ENCODE measurements at regions not wholly inside any gene's neighbourhood (a gene's known extent, or its start where the extent isn't known, plus 50 kb on each side); places are given as distances from the start of the nearest gene placed in this dataset.

GRCh38 chr18:67074309-67074708, 442.2 kb downstream of the DSEL start:
- TF ChIP-seq CTCF (IDR thresholded peaks at IDR 0.05; ENCODE audit: control extremely low read depth in 1 of 3, insufficient read depth in 1 of 3, low read depth in 1 of 3, low read length in 3 of 3) = no peak
- no peak for TF ChIP-seq TAF1 (IDR thresholded peaks at IDR 0.05; ENCODE audit: low read depth, low read length)

All from H1 (cell line).